RPMI7951 (cell line): ENCODE measurements at regions not wholly inside any gene's neighbourhood (a gene's known extent, or its start where the extent isn't known, plus 50 kb on each side); places are given as distances from the start of the nearest gene placed in this dataset.
"Not testable (repeated sequence)": the region's sequence is repeated elsewhere in the genome, so short reads cannot be mapped to it uniquely, and the experiment has no call there.

Source experiments
- DNase-seq: peaks from one replicate; pipeline ENCODE4 v3.0.0-alpha.2; 2012; ENCODE audit warnings: low read depth

- DNase-seq: peak; percentile 3
Measured at GRCh38 chr16:13708347-13709120, 211.4 kb upstream of the ERCC4 start.

GRCh38 chr16:13718748-13719147 lies 201.2 kb upstream of the ERCC4 start:
- no peak for DNase-seq

GRCh38 chr16:13727943-13728342 lies 192.0 kb upstream of the ERCC4 start:
- DNase-seq: no peak

GRCh38 chr16:13733561-13733960 lies 186.4 kb upstream of the ERCC4 start:
- peak; percentile 13 for DNase-seq

GRCh38 chr16:13739621-13740373 lies 180.2 kb upstream of the ERCC4 start:
- DNase-seq: not testable (repeated sequence)

GRCh38 chr16:13742928-13743327 lies 177.0 kb upstream of the ERCC4 start:
- no peak for DNase-seq

GRCh38 chr16:13743571-13743970 lies 176.4 kb upstream of the ERCC4 start:
- DNase-seq: no peak

- DNase-seq: no peak
Measured at GRCh38 chr16:13756411-13757140, 163.4 kb upstream of the ERCC4 start.

- no peak for DNase-seq
Measured at GRCh38 chr16:13766334-13766733, 153.6 kb upstream of the ERCC4 start.

- no peak for DNase-seq
Measured at GRCh38 chr16:13767215-13767614, 152.7 kb upstream of the ERCC4 start.

GRCh38 chr16:13768471-13768870 lies 151.5 kb upstream of the ERCC4 start:
- no peak for DNase-seq

GRCh38 chr16:13770436-13770835 lies 149.5 kb upstream of the ERCC4 start:
- no peak for DNase-seq

GRCh38 chr16:13772782-13773181 lies 147.2 kb upstream of the ERCC4 start:
- no peak for DNase-seq

- peak; percentile 68 for DNase-seq
Measured at GRCh38 chr16:13779676-13780075, 140.3 kb upstream of the ERCC4 start.

GRCh38 chr16:13780406-13781168 lies 139.4 kb upstream of the ERCC4 start:
- no peak for DNase-seq

- DNase-seq: no peak
Measured at GRCh38 chr16:13781169-13781564, 138.8 kb upstream of the ERCC4 start.

- no peak for DNase-seq
Measured at GRCh38 chr16:13781575-13782338, 138.2 kb upstream of the ERCC4 start.

- no peak for DNase-seq
Measured at GRCh38 chr16:13791095-13791494, 128.9 kb upstream of the ERCC4 start.

GRCh38 chr16:13793841-13794409 lies 126.0 kb upstream of the ERCC4 start:
- no peak for DNase-seq

GRCh38 chr16:13795131-13795530 lies 124.8 kb upstream of the ERCC4 start:
- no peak for DNase-seq

- DNase-seq: no peak
Measured at GRCh38 chr16:13797718-13798117, 122.2 kb upstream of the ERCC4 start.
